Superior temporal gyrus (tissue), 1 donor: ENCODE measurements at regions not wholly inside any gene's neighbourhood (a gene's known extent, or its start where the extent isn't known, plus 50 kb on each side); places are given as distances from the start of the nearest gene placed in this dataset.
"Not testable (repeated sequence)": the region's sequence is repeated elsewhere in the genome, so short reads cannot be mapped to it uniquely, and the experiment has no call there.

Source experiments
- DNase-seq: peaks from one replicate; pipeline ENCODE4 v3.0.0-alpha.2; 2016; ENCODE audit errors: extremely low spot score

- no peak for DNase-seq
Observed at GRCh38 chr2:91974401-91975129, 2896.7 kb upstream of the TEKT4 start.

DNA sequence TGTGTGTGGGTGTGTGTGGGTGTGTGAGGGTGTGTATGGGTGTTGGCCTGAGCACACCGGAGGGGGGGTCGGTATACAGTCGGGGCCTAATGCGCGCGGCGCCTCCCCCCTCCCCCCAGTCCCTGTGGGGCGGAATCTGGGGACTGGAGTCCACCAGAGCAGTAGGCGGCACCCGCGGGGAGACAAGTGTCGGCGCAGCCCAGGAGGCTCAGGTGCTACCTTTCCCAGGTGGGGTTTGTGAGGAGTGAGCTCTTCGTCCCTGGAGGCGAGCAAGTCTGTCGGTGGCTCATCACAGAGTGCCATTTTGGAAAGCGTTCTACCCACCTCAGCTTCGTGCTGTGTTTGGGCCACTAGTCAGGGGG is 2896.1 kb upstream of the TEKT4 start:
- no peak for DNase-seq

- DNase-seq: not testable (repeated sequence)
Observed at GRCh38 chr2:91981016-91981668, 2890.1 kb upstream of the TEKT4 start.

DNA sequence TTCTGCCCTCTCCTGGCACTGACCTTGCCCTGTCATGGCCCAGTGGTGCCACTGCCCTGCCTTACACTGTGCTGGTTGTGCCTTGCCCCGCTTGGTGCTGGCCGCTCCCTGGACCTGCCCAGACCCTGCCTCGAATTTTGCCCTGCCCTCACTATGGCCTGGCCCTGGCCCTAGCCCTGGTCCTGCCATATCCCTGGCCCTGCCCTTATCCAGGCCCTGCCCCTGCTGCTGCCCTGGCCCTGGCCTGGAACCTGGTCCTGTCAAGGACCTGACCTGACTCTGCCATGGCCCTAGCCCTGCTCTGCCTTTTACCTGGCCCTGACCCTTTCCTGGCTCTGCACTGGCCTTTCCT is 2889.6 kb upstream of the TEKT4 start:
- DNase-seq: not testable (repeated sequence)

DNA sequence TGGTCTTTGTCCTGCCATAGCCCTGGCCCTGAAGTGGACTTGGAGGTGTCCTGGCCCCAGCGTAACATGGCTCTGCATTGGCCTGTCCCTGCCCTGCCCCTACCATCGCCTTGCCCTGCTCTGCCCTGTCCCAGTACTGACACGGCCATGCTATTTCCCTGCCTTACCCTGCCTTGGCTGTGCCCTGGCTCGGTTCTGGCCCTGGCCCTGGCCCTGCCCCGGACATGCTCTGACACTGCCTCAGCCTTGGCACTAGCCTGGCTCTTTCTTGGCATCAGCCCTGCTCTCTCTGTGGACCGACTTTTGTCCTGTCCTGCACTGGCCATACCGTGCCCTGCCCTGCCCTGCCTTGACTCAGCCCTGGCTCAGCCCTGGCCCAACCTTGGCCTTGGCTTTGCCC is 2889.0 kb upstream of the TEKT4 start:
- not testable (repeated sequence) for DNase-seq

GRCh38 chr2:91983257-91983656 is 2888.0 kb upstream of the TEKT4 start:
- not testable (repeated sequence) for DNase-seq

- DNase-seq: not testable (repeated sequence)
Observed at GRCh38 chr2:91983696-91984095, 2887.5 kb upstream of the TEKT4 start.

GRCh38 chr2:91984107-91984506 is 2887.1 kb upstream of the TEKT4 start:
- not testable (repeated sequence) for DNase-seq

GRCh38 chr2:91985490-91985889 is 2885.7 kb upstream of the TEKT4 start:
- not testable (repeated sequence) for DNase-seq

- DNase-seq: not testable (repeated sequence)
Observed at GRCh38 chr2:91986893-91987292, 2884.3 kb upstream of the TEKT4 start.

DNA sequence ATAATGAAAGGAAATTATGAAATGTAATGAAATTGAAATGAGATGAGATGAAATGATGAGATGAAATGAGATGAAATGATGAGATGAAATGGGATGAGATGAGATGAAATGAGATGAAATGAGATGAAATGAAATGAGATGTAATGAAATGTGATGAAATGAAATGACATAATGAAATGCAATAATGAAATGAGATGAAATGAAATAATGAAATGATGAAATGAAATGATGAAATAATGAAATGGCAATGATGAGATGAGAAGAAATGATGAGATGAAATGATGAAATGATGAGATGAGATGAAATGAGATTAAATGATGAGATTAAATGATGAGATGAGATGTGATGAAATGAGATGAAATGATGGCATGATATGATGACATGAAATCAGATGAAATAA is 2882.5 kb upstream of the TEKT4 start:
- DNase-seq: not testable (repeated sequence)

DNA sequence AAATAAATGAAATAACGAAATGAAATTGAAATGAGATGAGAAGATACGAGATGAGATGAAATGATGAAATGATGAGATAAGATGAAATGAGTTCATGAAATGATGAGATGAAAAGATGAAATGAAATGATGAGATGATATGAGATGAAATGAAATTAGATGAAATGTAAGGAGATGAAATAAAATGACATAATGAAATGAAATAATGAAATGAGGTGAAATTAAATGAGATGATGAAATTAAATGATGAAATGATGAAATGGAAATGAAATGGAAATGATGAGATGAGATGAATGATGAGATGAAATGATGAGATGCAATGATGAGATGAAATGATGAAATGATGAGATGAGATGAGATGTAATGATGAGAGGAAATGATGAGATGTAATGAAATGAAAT is 2881.4 kb upstream of the TEKT4 start:
- DNase-seq: not testable (repeated sequence)

DNA sequence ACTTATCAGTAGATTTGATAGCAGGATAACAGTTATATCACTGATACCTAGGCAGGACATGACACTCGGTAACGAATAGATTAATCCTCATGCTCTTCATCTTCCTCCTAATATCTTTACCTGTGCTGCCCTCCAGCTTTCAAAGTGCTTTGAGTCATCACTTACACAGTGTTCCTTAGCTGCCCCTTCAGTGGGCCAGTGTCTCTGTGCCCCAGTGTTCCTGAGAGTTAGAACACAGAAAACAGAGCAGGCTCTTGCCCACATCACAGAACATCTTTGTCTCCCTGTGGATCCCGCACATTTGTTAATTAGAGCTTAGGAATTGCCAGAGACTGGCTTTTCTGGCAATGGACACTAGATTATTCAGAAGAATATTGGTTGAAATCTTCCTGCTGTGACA is 2864.7 kb upstream of the TEKT4 start:
- DNase-seq: peak; percentile 6
